Fibroblast of skin of back (primary cell): ENCODE measurements at regions not wholly inside any gene's neighbourhood (a gene's known extent, or its start where the extent isn't known, plus 50 kb on each side); places are given as distances from the start of the nearest gene placed in this dataset.
A peak's percentile ranks its signal among the peaks of the same experiment; 100 is the strongest.

ENCODE experiments used
- DNase-seq: peaks from one replicate; pipeline ENCODE4 v3.0.0-alpha.2; 2013

GRCh38 chr2:116340690-116341089 is 1473.8 kb upstream of the DDX18 start:
- DNase-seq, result no peak

DNA sequence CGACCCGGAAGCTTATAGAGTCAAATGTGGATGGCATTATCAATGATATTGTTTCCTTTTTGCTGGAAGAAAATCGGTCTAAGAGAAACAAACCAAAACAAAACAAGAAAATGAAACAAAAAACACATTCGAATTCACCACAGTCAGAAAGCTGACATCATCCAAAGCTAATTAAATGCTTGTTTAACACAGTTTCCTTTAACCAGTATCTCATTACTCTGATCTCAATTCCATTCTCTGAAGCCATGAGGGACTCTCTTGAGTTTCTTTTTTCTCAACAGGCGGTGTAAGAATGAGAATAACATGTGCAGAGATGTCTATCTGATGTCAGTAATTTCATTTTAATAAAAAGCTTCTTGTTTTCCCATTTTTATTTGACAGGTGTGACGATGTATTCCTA is 1448.3 kb upstream of the DDX18 start:
- DNase-seq, result no peak

DNA sequence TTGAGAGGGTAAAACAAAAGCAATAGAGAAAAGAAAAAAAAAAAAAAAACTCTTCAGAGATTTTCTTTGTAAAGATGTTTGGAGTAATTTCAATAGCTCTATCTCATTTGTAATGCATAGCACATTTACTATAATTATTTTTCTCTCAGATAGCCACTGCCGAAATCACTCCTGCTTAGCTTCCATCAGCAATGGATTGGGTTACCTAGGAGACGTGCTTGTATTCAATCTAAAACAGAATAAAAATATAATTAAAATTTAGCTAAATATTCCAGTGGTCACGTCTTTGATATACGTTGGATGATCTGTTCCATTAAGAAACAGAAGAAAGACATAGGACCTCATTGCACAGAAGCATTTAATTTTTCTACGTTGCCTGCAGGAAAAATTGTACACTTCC is 1435.7 kb upstream of the DDX18 start:
- no peak for DNase-seq

DNA sequence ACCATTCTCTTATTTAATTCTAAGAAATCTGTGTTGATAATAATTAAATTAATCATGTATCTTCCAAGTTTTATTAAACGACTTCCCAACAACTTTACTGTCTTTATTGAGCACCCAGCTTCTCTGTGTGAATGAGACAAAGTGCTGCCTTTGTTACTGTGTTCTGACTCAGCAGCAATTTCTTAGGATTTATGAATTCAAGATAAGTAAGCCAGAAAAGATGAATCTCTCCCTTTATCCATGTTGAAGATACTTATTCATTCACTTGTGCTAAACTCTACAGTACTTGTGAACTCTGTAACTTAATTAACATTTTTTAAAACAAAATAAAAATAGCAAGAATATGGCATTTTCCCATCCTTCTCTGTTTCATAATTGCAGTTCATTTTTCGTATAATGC is 1403.3 kb upstream of the DDX18 start:
- no peak for DNase-seq

- no peak for DNase-seq
Observed at GRCh38 chr2:116413659-116414058, 1400.8 kb upstream of the DDX18 start.

DNA sequence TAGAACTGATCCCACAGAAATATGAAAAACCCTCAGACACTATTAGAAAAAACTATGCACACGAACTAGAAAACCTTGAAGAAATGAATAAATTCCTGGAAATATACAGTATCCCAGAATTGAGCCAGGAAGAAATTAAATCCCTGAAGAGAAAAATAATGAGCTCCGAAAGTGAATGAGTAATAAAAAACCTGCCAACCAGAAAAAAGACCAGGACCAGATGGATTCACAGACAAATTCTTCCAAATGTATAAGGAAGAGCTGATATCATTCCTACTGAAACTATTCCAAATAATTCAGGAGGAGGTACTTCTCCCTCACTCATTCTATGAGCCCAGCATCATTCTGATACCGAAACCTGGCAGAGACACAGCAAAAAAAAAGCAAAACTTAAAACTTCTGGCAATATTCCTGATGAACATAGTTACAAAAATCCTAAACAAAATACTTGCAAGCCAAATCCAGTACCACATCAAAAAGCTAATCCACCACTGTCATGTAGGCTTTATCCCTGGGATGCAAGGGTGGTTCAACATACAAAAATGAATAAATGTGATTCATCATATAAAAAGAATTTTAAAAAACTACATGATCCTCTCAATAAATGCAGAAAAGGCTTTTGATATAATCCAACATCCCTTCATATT is 1397.6 kb upstream of the DDX18 start:
- DNase-seq, result peak; percentile 18

GRCh38 chr2:116435648-116436047 is 1378.8 kb upstream of the DDX18 start:
- no peak for DNase-seq

DNA sequence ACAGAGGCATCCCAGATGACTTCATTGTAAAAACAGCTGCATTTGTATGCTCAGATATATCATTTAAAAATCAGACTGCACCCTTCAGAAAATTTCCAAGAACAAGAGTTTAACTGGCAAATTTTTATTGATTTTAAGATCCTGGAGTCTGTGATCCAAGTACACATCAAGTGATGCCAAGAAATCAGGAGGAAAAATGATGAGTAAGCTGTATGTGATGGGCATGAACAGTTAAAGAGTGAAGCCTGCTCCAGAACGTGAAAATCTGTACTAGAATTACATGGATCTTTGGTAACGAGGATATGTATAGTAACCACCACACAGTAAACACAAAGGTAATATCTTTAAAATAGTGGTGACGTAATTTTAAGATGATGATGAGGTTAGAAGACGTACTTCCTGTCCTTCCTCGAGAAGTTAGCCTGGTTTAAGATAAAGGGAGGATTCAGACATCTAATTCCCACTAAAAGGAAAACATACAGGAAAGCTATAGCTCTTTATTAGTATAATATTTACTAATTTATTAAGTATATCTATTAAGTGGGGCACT is 1374.3 kb upstream of the DDX18 start:
- DNase-seq, result no peak

DNA sequence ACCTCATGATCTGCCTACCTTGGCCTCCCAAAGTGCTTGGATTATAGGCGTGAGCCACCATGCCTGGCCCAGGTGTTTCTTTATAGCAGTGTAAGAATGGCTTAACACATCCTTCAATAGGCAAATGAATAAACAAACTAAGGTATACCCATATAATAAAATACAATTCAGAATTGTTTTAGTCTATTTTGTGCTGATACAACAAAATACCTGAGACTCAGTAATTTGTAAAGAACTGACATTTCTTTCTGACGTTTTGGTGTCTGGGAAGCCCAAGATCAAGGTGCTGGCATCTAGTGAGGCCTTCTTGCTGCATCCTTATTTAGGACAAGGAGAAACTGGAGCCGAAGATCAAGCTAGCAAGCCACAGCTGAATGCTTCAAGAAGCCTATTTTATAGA is 1372.1 kb upstream of the DDX18 start:
- DNase-seq, result no peak

DNA sequence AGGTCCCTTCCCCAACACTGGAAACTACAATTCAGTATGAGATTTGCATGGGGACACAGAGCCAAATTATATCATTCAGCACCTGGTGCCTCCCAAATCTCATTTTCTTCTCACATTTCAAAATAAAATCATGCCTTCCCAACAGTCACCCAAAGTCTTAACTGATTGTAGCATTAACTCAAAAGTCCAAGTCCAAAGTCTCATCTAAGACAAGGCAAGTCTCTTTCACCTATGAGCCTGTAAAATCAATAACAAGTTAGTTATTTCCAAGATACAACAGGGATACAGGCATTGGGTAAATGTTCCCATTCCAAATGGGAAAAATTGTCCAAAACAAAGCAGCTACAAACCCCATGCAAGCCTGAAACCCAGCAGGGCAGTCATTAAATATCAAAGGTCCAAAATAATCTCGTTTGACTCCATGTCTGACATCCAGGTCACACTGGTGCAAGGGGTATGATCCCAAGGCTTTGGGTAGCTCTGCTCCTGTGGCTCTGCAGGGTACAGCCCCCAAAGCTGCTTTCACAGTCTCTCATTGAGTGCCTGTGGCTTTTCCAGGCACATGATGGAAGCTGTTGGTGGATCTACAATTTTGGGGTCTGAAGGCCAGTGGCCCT is 1370.1 kb upstream of the DDX18 start:
- no peak for DNase-seq

GRCh38 chr2:116450990-116451389 is 1363.5 kb upstream of the DDX18 start:
- no peak for DNase-seq

GRCh38 chr2:116452651-116453050 is 1361.8 kb upstream of the DDX18 start:
- peak; percentile 5 for DNase-seq

GRCh38 chr2:116456429-116456828 is 1358.1 kb upstream of the DDX18 start:
- DNase-seq, result no peak

GRCh38 chr2:116467243-116467642 is 1347.2 kb upstream of the DDX18 start:
- DNase-seq, result no peak

DNA sequence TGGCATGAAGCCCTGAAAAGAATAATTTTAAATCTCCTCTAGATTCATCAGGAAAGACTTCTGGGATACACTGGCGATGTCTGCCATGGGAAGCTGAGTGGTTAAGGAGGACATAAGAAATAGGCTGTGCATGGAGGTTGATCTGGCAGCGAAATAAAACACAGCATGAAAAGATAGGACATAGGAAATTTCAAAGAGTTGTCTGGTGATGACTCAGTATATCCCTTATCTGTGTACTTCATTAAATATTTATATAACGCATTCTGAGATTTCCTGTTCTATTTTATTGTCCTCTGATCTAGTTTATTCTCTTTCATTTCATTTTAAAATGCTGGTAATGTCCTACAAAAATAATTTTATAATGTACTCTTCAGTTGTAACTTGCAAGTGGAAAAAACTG is 1337.3 kb upstream of the DDX18 start:
- DNase-seq, result no peak

GRCh38 chr2:116487336-116487735 is 1327.2 kb upstream of the DDX18 start:
- no peak for DNase-seq

GRCh38 chr2:116489292-116489691 is 1325.2 kb upstream of the DDX18 start:
- DNase-seq, result no peak

DNA sequence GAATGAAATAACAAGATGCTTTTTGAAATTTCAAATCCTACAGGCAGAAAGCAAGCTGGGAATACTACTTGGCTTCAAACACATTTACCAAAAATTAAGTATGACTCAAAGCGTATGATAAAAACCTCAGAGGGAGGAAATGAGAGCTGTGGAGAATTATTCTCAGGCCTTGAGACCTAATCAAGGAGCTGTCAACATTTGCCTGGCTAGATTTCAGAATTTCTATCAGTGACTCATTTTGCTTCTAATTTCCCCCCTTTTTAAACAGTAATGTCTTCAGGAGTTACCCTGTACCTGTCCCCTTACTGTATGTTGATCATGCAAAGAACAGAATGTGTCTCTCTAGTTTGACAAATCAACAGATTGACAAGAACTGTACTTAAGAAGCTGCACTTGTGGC is 1324.5 kb upstream of the DDX18 start:
- DNase-seq, result no peak

DNA sequence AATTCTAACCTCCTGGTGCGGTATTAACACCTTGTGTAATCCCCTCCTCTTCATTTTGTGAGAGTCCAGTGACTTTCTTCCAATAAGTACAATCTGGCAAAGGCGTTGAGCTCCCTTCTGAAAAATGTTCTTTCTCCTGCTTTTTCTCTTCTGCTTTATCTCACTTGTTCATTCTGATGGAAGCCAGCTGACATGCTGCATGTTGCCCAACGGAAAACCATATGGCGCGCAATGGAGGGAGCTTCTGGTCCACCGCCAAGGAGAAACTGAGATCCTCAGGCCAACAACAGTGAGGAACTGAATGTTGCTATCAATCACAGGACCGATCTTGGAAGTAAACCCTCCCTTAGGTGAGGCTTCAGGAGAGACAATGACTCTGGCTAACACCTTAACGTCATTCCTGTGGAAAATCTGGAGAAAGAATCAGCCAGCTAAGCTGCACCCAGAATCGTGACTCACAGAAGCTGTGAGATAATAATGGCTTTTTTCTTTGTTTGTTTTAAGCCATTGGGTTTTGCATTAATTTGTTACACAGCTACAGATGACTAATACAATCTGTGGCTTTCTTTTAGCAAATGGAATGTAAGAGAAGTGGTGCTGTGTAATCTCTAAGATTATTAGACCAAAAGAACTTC is 1323.9 kb upstream of the DDX18 start:
- peak; percentile 6 for DNase-seq

GRCh38 chr2:116491292-116491691 is 1323.2 kb upstream of the DDX18 start:
- DNase-seq, result no peak

DNA sequence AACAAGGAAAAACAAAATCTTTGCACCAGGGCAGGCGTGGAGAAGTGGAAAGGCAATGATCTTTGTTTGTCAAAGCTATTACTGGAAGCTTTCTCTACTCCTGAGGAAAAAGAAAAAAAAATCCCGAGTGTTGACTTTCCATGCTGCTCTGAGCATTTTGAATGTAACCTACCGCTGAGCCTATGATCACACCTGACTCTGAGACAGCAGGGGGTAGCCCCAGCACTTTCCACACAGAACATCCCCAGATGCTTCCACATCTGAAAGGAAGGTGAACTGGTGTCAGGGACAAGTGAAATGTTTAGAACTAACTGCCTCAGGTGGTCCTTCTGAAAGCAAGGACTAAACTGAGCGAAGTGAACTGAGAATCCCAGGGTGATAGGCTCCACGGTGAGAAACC is 1315.1 kb upstream of the DDX18 start:
- DNase-seq, result no peak

GRCh38 chr2:116510117-116510671 is 1304.3 kb upstream of the DDX18 start:
- peak; percentile 7 for DNase-seq

- DNase-seq, result no peak
Observed at GRCh38 chr2:116511426-116511825, 1303.1 kb upstream of the DDX18 start.

DNA sequence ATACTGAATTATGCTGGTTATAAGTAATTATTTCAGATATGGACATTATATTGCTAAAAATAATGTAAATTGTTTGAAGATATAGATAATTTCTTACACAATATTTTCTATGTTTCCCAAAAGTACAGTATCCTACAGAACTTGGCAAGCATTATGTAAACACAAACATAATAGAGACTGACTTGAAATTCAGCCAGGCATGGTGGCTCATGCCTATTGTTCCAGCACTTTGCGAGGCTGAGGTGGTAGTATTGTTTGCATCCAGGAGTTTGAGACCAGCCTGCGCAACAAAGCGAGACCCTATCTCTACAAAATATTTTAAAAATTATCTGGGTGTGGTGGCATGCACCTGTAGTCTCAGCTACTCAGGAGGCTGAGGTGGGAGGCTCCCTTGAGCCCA is 1300.5 kb upstream of the DDX18 start:
- DNase-seq, result no peak
